ENCODE measurements at regions not wholly inside any gene's neighbourhood (a gene's known extent, or its start where the extent isn't known, plus 50 kb on each side); places are given as distances from the start of the nearest gene placed in this dataset.

DNA sequence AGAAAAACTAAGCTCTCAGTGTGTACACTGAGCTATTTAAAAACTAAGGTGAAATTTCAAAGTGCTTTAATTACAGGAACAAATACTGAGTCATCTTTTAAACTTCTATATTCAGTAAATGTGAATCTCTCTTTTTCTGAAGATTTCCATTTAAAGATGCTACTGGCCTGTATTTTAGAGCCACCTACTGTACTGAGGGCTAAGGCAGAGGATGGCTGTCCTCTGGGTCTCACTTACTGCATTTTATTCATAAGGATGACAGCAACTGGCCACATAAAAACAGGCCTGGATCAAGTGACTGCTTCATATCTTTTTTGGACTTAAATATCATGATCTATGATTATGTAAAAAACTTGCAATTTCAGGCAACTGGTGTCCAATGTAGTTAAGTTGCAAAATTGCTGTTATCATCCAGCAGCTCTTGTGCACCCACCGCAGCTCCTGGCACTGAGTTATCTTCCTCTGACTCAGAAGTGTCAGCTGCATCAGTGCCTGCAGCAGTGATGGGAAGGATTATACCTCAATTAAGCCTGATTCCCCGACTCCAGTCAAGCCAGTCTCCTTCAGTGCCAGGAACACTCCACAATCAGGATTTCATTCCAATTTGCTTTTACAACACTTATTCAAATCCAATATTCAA is 1073.7 kb downstream of the PDHA2 start:
- no peaks in the 10 kb centered on the region for H3K9me3 ChIP-seq (ENCODE audit: control insufficient read depth in 4 of 4, low read length in 3 of 4)
- H3K9ac ChIP-seq (ENCODE audit: low read depth in 1 of 2, low read length in 2 of 2): no peak overlapping the region
- WGBS: 61% methylated on average over 2 of the region's 2 CpGs
- H3K4me3 ChIP-seq (ENCODE audit: low read depth in 1 of 3, low read length in 3 of 3): no peak overlapping the region
- H3K27ac ChIP-seq (ENCODE audit: low read depth in 1 of 2, low read length in 2 of 2): no peak overlapping the region
- no peaks in the 10 kb centered on the region for H3K27me3 ChIP-seq (ENCODE audit: control insufficient read depth in 4 of 4, insufficient read depth in 4 of 4, low read length in 3 of 4)
- TF ChIP-seq, protein P1, sequence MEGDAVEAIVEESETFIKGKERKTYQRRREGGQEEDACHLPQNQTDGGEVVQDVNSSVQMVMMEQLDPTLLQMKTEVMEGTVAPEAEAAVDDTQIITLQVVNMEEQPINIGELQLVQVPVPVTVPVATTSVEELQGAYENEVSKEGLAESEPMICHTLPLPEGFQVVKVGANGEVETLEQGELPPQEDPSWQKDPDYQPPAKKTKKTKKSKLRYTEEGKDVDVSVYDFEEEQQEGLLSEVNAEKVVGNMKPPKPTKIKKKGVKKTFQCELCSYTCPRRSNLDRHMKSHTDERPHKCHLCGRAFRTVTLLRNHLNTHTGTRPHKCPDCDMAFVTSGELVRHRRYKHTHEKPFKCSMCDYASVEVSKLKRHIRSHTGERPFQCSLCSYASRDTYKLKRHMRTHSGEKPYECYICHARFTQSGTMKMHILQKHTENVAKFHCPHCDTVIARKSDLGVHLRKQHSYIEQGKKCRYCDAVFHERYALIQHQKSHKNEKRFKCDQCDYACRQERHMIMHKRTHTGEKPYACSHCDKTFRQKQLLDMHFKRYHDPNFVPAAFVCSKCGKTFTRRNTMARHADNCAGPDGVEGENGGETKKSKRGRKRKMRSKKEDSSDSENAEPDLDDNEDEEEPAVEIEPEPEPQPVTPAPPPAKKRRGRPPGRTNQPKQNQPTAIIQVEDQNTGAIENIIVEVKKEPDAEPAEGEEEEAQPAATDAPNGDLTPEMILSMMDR (IDR thresholded peaks at IDR 0.05; ENCODE audit: low read depth, low read length, missing input control): no peak
- TF ChIP-seq, protein P2, sequence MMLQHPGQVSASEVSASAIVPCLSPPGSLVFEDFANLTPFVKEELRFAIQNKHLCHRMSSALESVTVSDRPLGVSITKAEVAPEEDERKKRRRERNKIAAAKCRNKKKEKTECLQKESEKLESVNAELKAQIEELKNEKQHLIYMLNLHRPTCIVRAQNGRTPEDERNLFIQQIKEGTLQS (IDR thresholded peaks at IDR 0.05): no peak
- TF ChIP-seq, protein P3, sequence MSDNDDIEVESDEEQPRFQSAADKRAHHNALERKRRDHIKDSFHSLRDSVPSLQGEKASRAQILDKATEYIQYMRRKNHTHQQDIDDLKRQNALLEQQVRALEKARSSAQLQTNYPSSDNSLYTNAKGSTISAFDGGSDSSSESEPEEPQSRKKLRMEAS (IDR thresholded peaks at IDR 0.05): no peak
- no peak for TF ChIP-seq TAF1 (conservative IDR thresholded peaks at IDR 0.05)
- TF ChIP-seq, protein P4, sequence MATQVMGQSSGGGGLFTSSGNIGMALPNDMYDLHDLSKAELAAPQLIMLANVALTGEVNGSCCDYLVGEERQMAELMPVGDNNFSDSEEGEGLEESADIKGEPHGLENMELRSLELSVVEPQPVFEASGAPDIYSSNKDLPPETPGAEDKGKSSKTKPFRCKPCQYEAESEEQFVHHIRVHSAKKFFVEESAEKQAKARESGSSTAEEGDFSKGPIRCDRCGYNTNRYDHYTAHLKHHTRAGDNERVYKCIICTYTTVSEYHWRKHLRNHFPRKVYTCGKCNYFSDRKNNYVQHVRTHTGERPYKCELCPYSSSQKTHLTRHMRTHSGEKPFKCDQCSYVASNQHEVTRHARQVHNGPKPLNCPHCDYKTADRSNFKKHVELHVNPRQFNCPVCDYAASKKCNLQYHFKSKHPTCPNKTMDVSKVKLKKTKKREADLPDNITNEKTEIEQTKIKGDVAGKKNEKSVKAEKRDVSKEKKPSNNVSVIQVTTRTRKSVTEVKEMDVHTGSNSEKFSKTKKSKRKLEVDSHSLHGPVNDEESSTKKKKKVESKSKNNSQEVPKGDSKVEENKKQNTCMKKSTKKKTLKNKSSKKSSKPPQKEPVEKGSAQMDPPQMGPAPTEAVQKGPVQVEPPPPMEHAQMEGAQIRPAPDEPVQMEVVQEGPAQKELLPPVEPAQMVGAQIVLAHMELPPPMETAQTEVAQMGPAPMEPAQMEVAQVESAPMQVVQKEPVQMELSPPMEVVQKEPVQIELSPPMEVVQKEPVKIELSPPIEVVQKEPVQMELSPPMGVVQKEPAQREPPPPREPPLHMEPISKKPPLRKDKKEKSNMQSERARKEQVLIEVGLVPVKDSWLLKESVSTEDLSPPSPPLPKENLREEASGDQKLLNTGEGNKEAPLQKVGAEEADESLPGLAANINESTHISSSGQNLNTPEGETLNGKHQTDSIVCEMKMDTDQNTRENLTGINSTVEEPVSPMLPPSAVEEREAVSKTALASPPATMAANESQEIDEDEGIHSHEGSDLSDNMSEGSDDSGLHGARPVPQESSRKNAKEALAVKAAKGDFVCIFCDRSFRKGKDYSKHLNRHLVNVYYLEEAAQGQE (IDR thresholded peaks at IDR 0.05): no peak
- TF ChIP-seq, protein P5, sequence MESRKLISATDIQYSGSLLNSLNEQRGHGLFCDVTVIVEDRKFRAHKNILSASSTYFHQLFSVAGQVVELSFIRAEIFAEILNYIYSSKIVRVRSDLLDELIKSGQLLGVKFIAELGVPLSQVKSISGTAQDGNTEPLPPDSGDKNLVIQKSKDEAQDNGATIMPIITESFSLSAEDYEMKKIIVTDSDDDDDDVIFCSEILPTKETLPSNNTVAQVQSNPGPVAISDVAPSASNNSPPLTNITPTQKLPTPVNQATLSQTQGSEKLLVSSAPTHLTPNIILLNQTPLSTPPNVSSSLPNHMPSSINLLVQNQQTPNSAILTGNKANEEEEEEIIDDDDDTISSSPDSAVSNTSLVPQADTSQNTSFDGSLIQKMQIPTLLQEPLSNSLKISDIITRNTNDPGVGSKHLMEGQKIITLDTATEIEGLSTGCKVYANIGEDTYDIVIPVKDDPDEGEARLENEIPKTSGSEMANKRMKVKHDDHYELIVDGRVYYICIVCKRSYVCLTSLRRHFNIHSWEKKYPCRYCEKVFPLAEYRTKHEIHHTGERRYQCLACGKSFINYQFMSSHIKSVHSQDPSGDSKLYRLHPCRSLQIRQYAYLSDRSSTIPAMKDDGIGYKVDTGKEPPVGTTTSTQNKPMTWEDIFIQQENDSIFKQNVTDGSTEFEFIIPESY (IDR thresholded peaks at IDR 0.05): no peak
- TF ChIP-seq HNF4G (IDR thresholded peaks at IDR 0.05): no peak
- TF ChIP-seq HNF4A (conservative IDR thresholded peaks at IDR 0.05): no peak
- TF ChIP-seq NR2F2 (IDR thresholded peaks at IDR 0.05): no peak
- no peak for TF ChIP-seq FOXA2 (IDR thresholded peaks at IDR 0.05)
- TF ChIP-seq EGR1 (IDR thresholded peaks at IDR 0.05; ENCODE audit: low read depth in 2 of 2): no peak
- no peak for TF ChIP-seq RAD21 (IDR thresholded peaks at IDR 0.05)
- no peak for TF ChIP-seq GABPA (IDR thresholded peaks at IDR 0.05 in 1 of 2, conservative IDR thresholded peaks at IDR 0.05 in 1 of 2)
- no peak for TF ChIP-seq RXRA (IDR thresholded peaks at IDR 0.05)
- no peak for TF ChIP-seq JUND (IDR thresholded peaks at IDR 0.05)
- no peak for TF ChIP-seq YY1 (IDR thresholded peaks at IDR 0.05)
- no peak for TF ChIP-seq FOXA1 (IDR thresholded peaks at IDR 0.05)
- no peak for TF ChIP-seq SP1 (IDR thresholded peaks at IDR 0.05)
- DNase-seq (ENCODE audit: low spot score): no peak
- no peaks in the 10 kb centered on the region for H3K4me1 ChIP-seq (ENCODE audit: control insufficient read depth in 4 of 4, insufficient read depth in 4 of 4, low read length in 3 of 4)
- H3K36me3 ChIP-seq (ENCODE audit: control insufficient read depth in 4 of 4, insufficient read depth in 3 of 4, low read depth in 1 of 4, low read length in 3 of 4): no peaks in the 10 kb centered on the region

Measured in liver (tissue), 8 donors.